NB4 (cell line): ENCODE measurements at regions not wholly inside any gene's neighbourhood (a gene's known extent, or its start where the extent isn't known, plus 50 kb on each side); places are given as distances from the start of the nearest gene placed in this dataset.

ENCODE experiments used
- DNase-seq: peaks from one replicate; pipeline ENCODE4 v3.0.0; 2010; ENCODE audit warnings: low read depth
- H3K4me3 ChIP-seq: one replicate; pipeline ENCODE4 v1.5.1; 2011; ENCODE audit warnings: mild to moderate bottlenecking, low read depth, low read length, moderate library complexity
- MYC ChIP-seq: IDR thresholded peaks from 2 replicates; pipeline ENCODE4 v1.6.1; 2011; ENCODE audit warnings: low read depth, low read length
- POLR2A ChIP-seq: IDR thresholded peaks from 2 replicates; pipeline ENCODE4 v1.6.1; 2011; ENCODE audit warnings: mild to moderate bottlenecking; ENCODE audit not compliant: insufficient read length; ENCODE audit errors: extremely low read depth
- TF ChIP-seq, protein P1 (sequence below): IDR thresholded peaks from one replicate; pipeline ENCODE4 v1.5.1; 2012; ENCODE audit warnings: low read depth, low read length
- TF ChIP-seq, protein P2 (sequence below): IDR thresholded peaks from 2 replicates; pipeline ENCODE4 v1.6.1; 2011; ENCODE audit warnings: low read depth, low read length

DNA sequence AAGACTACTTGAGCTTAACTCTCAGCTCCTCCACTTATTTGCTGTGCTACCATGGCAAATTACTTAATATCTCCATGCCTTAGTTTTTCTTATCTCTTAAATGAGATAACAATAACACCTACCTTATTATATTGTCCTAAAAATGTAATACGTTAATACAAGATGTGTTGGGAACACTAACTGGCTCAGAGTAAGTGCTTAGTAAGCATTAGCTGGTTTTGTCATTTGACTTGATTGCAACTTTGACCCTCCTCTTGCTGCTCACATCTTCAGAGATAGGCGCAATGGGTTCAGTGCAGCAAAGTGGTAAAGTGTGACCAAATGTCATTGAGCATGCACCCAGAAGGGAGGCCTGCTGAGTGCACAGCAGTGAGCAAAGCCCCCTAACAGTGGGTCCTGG lies 294.5 kb upstream of the CLNK start:
- H3K4me3 ChIP-seq = no peak overlapping the region
- DNase-seq = no peak
- TF ChIP-seq POLR2A = no peak
- TF ChIP-seq, protein P1, sequence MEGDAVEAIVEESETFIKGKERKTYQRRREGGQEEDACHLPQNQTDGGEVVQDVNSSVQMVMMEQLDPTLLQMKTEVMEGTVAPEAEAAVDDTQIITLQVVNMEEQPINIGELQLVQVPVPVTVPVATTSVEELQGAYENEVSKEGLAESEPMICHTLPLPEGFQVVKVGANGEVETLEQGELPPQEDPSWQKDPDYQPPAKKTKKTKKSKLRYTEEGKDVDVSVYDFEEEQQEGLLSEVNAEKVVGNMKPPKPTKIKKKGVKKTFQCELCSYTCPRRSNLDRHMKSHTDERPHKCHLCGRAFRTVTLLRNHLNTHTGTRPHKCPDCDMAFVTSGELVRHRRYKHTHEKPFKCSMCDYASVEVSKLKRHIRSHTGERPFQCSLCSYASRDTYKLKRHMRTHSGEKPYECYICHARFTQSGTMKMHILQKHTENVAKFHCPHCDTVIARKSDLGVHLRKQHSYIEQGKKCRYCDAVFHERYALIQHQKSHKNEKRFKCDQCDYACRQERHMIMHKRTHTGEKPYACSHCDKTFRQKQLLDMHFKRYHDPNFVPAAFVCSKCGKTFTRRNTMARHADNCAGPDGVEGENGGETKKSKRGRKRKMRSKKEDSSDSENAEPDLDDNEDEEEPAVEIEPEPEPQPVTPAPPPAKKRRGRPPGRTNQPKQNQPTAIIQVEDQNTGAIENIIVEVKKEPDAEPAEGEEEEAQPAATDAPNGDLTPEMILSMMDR = no peak
- TF ChIP-seq, protein P2, sequence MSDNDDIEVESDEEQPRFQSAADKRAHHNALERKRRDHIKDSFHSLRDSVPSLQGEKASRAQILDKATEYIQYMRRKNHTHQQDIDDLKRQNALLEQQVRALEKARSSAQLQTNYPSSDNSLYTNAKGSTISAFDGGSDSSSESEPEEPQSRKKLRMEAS = no peak
- no peak for TF ChIP-seq MYC

DNA sequence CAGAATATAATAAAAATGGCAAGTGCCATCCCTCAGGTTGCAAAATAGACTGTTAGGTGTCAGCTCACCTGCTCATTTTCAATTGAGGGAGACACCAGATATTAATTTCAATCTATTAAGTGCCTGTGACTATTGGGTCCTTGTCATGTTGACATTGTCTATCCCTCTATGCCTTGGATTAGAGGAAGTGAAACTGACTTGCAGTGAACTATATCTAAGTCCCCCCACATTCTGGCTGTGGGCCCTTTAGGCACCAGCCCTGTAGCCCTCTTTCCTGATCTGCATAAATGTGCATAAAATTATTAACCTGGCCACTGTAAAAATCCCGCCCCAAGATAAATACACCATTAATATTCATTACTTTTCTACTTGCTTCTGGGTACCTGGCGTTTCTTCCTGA lies 293.0 kb upstream of the CLNK start:
- TF ChIP-seq, protein P2 = no peak
- TF ChIP-seq POLR2A (no peak), MYC (no peak)
- TF ChIP-seq, protein P1 = no peak
- H3K4me3 ChIP-seq = no peak overlapping the region
- DNase-seq = peak; percentile 33

DNA sequence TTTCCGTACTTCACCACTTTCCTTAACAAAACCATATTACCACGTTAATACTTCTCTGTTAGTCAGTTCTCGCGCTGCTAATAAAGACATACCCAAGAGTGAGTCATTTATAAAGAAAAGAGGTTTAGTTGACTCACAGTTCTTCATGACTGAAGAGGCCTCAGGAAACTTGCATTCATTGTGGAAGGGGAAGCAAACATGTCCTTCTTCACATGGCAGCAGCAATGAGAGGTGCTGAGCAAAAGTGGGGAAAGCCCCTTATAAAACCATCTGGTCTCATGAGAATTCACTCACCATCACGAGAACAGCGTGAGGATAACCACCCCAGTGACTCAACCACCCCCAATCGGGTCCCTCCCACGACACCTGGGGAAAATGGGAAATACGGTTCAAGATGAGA lies 289.8 kb upstream of the CLNK start:
- TF ChIP-seq, protein P2 = no peak
- no peak for TF ChIP-seq MYC
- TF ChIP-seq POLR2A = no peak
- TF ChIP-seq, protein P1 = no peak
- DNase-seq = peak; percentile 8
- H3K4me3 ChIP-seq = no peak overlapping the region

DNA sequence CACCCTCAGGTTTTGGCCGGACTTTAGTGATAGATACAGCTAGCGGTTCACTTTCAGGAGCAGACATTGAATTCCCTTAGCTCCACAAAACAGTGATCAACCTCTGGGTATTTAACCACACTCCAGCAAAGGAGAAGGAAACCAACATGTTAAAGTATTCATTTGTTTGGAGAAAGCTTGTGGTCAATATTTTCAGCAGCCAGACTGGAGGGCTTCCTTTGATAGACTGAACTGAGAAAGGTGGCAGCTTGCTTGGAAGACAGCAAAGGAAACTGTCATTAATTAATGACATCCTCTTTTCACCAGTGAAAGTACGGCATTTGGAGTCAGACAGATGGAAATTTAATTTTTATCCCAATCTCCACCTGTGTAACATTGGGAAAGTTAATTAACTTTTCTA lies 289.1 kb upstream of the CLNK start:
- H3K4me3 ChIP-seq = no peak overlapping the region
- TF ChIP-seq, protein P2 = no peak
- TF ChIP-seq, protein P1 = no peak
- TF ChIP-seq POLR2A (no peak), MYC (no peak)
- no peak for DNase-seq

DNA sequence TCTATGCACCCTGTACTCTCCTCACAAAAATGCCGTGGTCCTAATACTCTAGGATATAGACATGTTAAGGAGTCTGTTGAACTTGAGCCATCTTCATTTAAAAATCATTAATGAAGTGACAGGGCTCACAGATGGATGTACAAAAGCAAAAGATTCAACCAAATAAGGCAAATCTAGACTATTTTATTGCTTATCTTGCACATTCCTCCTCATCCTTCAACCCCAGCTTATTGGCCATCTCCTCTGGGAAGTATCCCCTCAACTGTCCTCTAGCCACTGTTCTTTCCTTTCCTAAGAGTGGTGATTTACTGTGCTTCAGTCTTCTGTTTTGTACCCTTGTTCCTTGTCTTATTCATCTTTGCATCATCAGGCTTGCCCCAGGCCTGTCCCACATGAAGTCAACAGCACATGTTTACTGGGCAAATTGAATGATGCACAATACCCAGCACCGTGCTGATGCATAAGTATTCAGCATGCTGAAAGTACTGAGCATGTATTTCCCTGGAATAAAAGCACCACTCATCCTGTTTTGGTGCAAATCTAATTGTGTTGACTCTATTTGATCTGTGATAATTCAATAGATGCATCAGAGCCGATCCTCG lies 287.3 kb upstream of the CLNK start:
- H3K4me3 ChIP-seq = no peak overlapping the region
- TF ChIP-seq, protein P2 = no peak
- TF ChIP-seq POLR2A = no peak
- TF ChIP-seq, protein P1 = no peak
- no peak for TF ChIP-seq MYC
- DNase-seq = no peak
